ENCODE measurements at regions not wholly inside any gene's neighbourhood (a gene's known extent, or its start where the extent isn't known, plus 50 kb on each side); places are given as distances from the start of the nearest gene placed in this dataset.

DNA sequence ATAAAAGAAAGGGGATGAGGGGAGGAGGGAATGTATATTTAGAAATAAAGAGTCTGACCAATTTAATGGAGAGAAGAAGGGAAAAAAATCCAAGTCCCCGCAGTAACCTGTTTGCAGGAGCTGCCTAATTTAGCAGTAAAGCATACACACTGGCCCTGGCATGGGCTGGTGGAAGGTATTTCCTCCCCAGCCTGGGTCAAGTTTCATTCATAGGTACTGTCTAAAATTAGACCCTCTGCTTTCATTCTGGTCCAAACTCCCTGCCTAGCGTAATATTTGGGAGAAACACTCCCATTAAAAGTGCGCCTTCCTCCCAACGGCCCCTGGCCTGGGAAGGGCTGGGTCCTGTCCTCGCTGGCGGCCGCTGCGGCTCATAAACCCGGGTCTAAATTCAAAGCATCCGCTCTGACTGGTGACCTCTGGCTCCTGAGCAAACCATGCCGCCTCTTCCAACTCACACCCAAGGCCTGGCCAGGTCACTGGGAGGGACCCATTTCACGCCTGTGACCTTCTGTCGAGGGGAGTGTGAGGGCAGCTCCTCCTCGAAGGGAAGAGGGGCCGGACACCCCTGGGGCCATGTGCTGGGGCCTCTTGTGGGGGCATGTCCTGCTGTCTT is 123.2 kb downstream of the FGF18 start:
- TF ChIP-seq, protein P1, sequence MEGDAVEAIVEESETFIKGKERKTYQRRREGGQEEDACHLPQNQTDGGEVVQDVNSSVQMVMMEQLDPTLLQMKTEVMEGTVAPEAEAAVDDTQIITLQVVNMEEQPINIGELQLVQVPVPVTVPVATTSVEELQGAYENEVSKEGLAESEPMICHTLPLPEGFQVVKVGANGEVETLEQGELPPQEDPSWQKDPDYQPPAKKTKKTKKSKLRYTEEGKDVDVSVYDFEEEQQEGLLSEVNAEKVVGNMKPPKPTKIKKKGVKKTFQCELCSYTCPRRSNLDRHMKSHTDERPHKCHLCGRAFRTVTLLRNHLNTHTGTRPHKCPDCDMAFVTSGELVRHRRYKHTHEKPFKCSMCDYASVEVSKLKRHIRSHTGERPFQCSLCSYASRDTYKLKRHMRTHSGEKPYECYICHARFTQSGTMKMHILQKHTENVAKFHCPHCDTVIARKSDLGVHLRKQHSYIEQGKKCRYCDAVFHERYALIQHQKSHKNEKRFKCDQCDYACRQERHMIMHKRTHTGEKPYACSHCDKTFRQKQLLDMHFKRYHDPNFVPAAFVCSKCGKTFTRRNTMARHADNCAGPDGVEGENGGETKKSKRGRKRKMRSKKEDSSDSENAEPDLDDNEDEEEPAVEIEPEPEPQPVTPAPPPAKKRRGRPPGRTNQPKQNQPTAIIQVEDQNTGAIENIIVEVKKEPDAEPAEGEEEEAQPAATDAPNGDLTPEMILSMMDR (IDR thresholded peaks at IDR 0.05; ENCODE audit: low read length): no peak
- TF ChIP-seq EZH2 (IDR thresholded peaks at IDR 0.05; ENCODE audit: borderline replicate concordance, low read length): no peak
